ENCODE measurements at regions not wholly inside any gene's neighbourhood (a gene's known extent, or its start where the extent isn't known, plus 50 kb on each side); places are given as distances from the start of the nearest gene placed in this dataset.

DNA sequence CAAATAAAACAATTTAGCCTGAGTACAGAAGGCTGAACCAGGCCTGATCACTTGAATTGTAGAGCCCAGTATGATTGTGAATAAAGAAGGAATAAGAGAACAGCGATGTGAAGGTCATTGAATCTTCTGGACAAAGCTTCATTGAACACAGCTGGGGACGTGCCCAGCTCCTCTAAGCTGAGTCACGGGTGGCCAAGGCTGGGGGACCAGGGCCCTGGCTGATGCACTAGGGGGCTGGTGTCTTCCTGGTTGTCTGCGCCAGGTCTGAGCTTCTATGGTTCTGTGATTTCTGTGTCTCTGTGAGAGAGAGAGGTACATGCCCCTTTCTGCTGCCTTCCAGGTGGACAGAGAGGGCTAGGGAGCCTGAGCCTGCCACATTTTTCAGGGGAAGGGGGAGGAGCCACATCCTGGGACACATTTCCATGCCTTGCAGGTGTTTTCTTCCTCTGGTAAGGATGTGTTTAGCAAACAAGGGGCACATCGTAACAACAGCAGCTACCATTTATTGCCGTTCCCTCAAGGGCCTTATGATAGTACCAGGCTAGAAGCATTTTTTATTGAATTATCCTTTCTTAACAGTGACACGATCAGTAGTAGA lies 135.7 kb downstream of the C11orf91 start:
- DNase-seq (no peak), ATAC-seq (no peak)
- intact Hi-C loops (cut with DNase I): no loop called here

GRCh38 chr11:33560729-33561128 lies 139.9 kb downstream of the C11orf91 start:
- DNase-seq (no peak), ATAC-seq (no peak)
- intact Hi-C loops (cut with DNase I): no loop called here

DNA sequence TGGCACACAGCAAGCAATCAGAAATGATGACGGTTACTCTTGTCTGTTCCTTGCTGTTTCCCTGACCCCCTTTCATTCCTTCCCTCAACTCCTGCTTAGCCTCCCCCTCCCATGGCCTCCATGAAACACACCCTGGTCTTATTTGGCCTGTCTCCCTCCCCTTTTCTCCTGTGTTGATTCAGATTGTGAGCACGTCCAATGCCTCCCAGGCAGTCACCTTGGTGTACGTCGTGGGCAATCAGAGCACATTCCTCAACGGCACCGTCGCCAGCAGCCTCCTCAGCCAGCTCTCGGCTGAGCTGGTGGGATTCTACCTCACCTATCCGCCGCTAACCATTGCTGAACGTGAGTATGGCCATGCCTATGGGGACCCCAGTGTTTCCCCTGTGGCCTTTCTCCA lies 141.1 kb downstream of the C11orf91 start:
- DNase-seq: no peak
- ATAC-seq: no peak
- intact Hi-C loops (cut with DNase I): no loop called here

DNA sequence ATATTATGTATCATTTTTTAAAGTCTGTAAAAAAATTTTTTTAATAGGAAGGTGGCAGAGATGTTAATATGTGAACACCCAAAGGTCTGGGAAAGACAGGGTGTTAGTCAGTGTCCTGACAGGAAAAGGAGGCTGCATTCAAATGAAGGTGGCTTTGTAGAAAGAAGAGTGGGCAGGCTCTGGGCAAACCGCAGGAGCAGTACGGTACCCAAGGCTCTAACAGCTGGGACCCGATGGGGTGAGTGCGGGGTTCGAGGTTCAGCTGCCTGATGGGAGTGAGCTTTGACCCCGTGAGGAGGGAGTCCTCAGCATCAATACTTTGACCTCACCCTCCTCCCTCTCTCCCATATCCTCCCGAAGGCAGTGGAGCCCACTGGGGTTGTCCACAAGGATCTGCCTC lies 142.5 kb downstream of the C11orf91 start:
- DNase-seq (no peak), ATAC-seq (no peak)
- intact Hi-C loops (cut with DNase I): no loop called here

DNA sequence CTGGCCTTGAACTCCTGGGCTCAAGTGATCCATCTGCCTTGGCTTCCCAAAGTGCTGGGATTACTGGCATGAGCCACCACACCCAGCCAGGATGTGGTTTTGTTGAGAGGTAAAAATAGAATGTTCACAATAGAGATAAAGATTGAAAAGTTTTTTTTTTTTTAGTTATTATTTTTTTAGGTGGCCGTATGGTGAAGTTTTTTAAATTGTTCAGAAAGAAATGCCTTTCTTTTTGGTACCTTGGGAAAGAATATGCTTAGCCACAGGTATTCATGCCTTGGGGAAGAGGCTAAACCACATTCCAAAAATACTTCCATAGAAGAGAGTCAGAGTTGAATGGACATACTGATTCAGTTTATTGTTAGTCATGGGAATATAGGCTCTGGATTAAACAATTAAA lies 143.4 kb downstream of the C11orf91 start:
- no peak for DNase-seq
- intact Hi-C loops (cut with DNase I): no loop called here
- ATAC-seq: no peak

DNA sequence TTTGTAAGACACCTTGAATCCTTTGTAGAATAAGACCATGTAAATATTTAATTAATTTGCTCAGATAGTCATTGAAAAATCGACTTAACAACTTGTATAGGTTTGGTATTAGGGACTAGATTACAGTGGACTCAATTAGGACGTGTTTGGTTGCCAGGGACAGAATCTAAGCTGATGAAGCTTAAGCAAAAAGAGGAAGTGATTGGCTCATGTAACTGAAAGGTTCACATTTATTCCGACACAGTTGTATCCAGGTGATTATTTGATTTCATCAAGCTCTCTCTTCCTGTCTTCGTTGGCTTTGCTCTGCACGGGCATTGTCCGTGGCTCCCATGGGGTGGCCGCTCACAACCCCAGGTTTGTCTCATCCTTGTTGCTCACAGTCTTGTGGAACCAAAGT lies 146.4 kb downstream of the C11orf91 start:
- intact Hi-C loops (cut with DNase I): no loop called here
- DNase-seq (no peak), ATAC-seq (no peak)

GRCh38 chr11:33553486-33553885 lies 147.1 kb downstream of the C11orf91 start:
- ATAC-seq (no peak), DNase-seq (no peak)
- intact Hi-C loops (cut with DNase I): no loop called here

GRCh38 chr11:33552756-33553155 lies 147.9 kb downstream of the C11orf91 start:
- DNase-seq: no peak
- no peak for ATAC-seq
- intact Hi-C loops (cut with DNase I): no loop called here

GRCh38 chr11:33551051-33551450 lies 149.6 kb downstream of the C11orf91 start:
- intact Hi-C loops (cut with DNase I): no loop called here
- ATAC-seq (no peak), DNase-seq (no peak)

DNA sequence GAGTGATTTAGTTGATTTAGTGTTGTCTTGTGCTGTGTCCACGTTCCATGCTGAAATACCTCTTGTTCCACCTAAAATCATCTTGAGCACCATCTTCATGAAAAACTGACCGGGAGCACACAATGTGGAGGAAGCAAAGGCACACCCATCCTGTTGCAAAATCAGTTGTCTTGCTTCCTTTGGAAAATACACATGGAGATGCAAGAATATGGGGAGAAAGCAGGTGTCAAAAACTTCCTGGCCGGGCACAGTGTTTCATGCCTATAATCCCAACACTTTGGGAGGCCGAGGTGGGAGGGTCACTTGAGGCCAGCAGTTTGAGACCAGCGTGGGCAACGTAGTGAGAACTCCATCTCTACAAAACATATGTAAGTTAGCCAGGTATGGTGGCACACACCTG lies 151.1 kb downstream of the C11orf91 start:
- intact Hi-C loops (cut with DNase I): loop anchor here in 1 of 2 donors (10.0 kb wide), 1 partner anchor 185 kb away; no protein-coding TSS in a partner anchor
- DNase-seq: no peak
- no peak for ATAC-seq

GRCh38 chr11:33545931-33546330 lies 154.7 kb downstream of the C11orf91 start:
- DNase-seq (no peak), ATAC-seq (no peak)

GRCh38 chr11:33544593-33545373 lies 155.8 kb downstream of the C11orf91 start:
- intact Hi-C loops (cut with DNase I): loop anchor here (5.0 to 10.0 kb wide), 3 partner anchors 143 to 198 kb away; no protein-coding TSS in a partner anchor
- ATAC-seq (no peak), DNase-seq (no peak)

More at GRCh38 chr11:33545931-33546330, 154.7 kb downstream of the C11orf91 start:
- intact Hi-C loops (cut with DNase I): loop anchor here in 1 of 2 donors (10.0 kb wide), 1 partner anchor 181 kb away; no protein-coding TSS in a partner anchor

DNA sequence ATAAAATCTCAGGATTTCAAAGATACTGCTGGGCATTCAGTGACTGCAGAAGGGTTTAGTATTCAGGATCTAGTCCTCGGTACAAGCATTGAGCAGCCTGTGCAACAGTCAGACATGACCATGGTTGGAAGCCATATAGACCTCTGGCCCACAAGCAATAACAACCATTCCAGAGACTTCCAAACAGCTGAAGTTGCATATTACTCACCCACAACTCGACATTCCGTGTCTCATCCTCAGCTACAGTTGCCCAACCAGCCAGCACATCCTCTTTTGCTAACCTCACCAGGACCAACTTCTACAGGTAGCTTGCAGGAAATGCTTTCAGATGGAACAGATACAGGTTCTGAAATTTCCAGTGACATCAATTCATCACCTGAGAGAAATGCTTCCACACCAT lies 156.8 kb downstream of the C11orf91 start:
- no peak for ATAC-seq
- intact Hi-C loops (cut with DNase I): loop anchor here (5.0 to 10.0 kb wide), 3 partner anchors 143 to 198 kb away; no protein-coding TSS in a partner anchor

GRCh38 chr11:33542921-33543320 lies 157.7 kb downstream of the C11orf91 start:
- peak in 1 of 2 donors; percentile 54 for ATAC-seq
- DNase-seq: peak; percentile 46
- intact Hi-C loops (cut with DNase I): loop anchor here (5.0 to 10.0 kb wide), 3 partner anchors 144 to 199 kb away; no protein-coding TSS in a partner anchor

More for the DNA sequence above, 156.8 kb downstream of the C11orf91 start:
- no peak for DNase-seq

DNA sequence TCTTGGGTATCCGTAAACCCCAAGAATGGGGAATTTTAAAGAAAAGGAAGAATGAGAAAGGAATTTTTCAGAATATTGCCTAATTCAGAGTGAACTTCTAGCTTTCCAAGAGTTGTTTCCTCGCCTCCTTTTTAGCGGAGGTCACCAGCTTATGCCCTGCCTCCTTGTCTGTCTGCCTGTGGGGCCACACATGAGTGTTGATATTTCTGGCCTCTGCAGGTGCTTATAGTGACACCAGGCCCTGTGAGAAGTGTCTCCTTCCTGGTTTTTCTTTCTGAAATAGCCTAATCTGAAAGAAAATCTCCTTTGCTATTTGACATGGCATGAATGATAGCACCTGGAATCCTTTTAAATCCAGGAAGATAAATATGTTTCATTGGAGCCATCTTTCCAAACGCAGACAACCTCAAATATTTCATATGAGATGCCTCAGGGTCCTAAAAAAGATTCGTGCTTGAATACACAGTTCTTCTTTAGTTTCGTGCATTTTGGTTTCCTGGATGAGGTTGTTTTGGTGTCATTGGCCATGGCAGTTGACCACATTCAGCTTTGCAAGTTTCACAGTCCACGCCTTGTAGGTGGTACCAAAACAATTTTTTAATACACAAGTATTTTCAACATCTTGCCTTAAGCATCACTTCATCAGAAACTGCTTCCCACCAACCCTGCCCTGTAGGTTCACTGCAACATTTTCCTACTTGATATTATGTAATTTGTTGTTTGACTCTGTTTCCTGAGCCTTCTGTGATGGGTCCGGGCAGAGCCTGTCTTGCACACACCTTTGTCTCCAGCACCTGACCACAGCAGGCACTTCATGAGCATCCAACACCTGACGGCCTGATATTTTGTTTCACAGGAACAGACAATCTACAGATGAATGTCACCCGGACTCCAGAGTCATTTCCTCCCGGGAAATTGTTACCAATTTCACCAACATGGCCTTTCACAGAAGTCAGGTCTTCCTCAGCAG lies 159.4 kb downstream of the C11orf91 start:
- ATAC-seq (no peak), DNase-seq (no peak)
- intact Hi-C loops (cut with DNase I): loop anchor here (5.0 to 10.0 kb wide), 3 partner anchors 146 to 201 kb away; no protein-coding TSS in a partner anchor

GRCh38 chr11:33540427-33540826 lies 160.2 kb downstream of the C11orf91 start:
- ATAC-seq: no peak
- DNase-seq: no peak
- intact Hi-C loops (cut with DNase I): loop anchor here (5.0 to 10.0 kb wide), 3 partner anchors 147 to 202 kb away; no protein-coding TSS in a partner anchor

GRCh38 chr11:33539751-33540150 lies 160.9 kb downstream of the C11orf91 start:
- intact Hi-C loops (cut with DNase I): loop anchor here (5.0 to 10.0 kb wide), 3 partner anchors 148 to 203 kb away; no protein-coding TSS in a partner anchor
- ATAC-seq: peak in 1 of 2 donors; percentile 53

GRCh38 chr11:33538726-33539125 lies 161.9 kb downstream of the C11orf91 start:
- no peak for ATAC-seq
- DNase-seq: no peak
- intact Hi-C loops (cut with DNase I): no loop called here

More at GRCh38 chr11:33539751-33540150, 160.9 kb downstream of the C11orf91 start:
- no peak for DNase-seq

- intact Hi-C loops (cut with DNase I): no loop called here
- DNase-seq (no peak), ATAC-seq (no peak)
These were observed 164.4 kb downstream of the C11orf91 start for GRCh38 chr11:33536178-33536577.
